ENCODE measurements at regions not wholly inside any gene's neighbourhood (a gene's known extent, or its start where the extent isn't known, plus 50 kb on each side); places are given as distances from the start of the nearest gene placed in this dataset.
"Not testable (repeated sequence)": the region's sequence is repeated elsewhere in the genome, so short reads cannot be mapped to it uniquely, and the experiment has no call there.

DNA sequence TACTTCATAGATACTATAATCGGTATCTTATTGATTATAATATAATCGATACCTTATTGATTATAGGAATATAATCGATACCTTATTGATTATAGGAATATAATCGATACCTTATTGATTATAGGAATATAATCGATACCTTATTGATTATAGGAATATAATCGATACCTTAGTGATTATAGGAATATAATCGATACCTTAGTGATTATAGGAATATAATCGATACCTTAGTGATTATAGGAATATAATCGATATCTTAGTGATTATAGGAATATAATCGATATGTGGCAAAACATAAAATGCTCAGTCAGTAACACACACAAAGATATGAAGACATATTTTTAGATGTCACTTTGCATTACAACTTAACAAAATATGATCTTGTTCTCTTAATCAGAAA is 703.8 kb downstream of the TLE1 start:
- not testable (repeated sequence) for DNase-seq

DNA sequence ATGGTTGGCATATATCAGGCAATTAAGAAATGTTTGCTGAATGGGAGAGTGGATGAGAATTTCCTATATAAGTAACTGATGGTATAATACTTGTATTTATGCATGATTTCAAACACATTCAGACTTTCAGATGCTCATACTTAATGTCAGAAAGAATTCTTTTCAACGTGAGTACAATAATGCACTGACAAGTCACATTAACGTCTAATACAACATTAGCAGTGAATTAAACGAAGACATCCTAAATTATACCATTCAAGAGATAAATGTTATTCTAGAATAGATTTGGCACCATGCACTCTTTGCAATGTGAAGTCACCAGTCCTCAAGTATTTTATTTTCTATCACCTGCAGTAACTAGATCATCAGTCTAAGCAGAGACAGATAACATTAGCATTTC is 712.9 kb downstream of the TLE1 start:
- no peak for DNase-seq

GRCh38 chr9:80970377-80970776 is 719.0 kb downstream of the TLE1 start:
- not testable (repeated sequence) for DNase-seq

DNA sequence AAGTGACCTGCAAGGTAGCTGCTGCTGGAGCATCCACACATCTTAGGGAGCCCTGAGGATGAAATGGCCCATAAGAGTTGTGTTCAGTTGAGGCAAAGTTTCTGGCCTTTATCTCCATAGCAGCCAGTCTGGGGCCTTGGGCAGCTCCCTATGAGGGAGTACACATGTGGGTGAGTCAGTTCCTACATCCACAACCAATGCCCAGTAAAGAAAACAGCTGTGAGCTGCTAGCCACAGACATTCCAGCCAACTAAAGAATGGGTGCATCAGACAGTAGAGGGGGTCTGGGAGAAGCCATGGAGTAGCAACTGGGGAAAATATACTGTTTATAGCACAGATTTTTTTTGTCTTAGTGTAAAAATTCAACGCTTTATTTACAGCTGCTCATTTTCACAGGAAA is 720.7 kb downstream of the TLE1 start:
- no peak for DNase-seq

DNA sequence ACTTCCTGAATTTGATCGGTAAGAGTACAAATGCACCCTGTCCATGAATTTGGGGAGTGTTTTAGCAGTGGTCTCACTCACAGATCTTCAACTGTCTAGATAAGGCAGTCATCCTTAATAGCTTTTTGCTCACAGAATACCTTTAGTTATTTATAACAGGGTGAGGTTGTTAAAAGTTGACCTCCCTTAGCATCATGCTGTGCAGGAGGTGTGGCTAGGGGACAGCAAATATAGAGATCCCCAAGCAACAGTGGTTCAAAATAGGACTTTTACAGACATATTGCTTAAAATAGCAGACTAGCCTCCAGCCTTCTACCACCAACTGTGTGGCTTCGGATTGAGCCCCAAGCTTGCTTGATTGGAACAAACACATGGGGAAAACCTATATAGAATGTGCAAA is 724.4 kb downstream of the TLE1 start:
- DNase-seq, result no peak

DNA sequence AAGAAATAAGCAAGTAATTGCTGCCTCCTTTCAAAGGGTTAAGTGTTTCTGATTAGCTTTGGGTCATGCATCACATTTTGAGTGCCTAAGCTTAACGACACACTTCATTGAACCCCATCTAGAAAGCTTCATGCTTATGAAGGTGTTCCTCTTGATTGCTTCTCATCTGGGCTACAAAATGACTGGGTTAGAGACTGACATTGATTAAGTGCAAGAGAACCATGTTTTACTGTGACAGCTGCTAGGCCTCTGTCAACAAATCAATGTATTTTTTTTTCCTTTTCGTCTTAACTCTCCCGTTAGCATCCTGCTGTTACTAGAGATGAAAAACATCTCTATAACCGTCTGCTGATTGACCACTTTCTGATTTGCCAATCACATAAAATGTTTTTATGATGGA is 725.0 kb downstream of the TLE1 start:
- DNase-seq, result no peak

GRCh38 chr9:80957801-80958200 is 731.5 kb downstream of the TLE1 start:
- DNase-seq, result no peak

- DNase-seq, result no peak
Measured at GRCh38 chr9:80954521-80954920, 734.8 kb downstream of the TLE1 start.

DNA sequence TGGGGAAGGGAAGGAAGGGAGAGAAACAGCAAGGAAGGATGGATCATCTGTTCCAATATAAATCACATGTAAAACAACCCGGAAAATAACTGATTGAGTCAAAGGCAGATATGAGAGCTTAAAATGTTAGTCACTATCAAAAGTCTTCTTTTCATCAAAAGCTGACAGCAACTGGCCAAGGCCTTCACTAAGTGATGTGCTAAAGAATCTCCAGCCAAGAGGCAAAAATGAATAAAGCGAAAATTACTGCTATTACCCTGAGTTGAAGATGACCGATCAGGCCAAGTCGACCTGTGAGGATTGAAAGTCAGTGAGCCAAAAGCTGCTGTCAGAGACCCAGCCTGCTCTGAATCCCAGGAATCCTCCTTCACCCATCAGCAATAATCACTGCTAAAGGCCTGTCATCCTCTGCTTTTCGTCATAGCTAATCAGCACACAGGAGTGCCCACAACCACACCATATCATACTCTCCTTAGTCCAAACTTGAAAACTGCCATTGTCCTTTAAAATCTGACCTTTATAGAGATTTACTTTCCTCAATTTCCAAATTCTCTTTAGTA is 736.9 kb downstream of the TLE1 start:
- DNase-seq, result no peak

GRCh38 chr9:80951675-80952074 is 737.7 kb downstream of the TLE1 start:
- no peak for DNase-seq

GRCh38 chr9:80948876-80949275 is 740.5 kb downstream of the TLE1 start:
- DNase-seq, result no peak

DNA sequence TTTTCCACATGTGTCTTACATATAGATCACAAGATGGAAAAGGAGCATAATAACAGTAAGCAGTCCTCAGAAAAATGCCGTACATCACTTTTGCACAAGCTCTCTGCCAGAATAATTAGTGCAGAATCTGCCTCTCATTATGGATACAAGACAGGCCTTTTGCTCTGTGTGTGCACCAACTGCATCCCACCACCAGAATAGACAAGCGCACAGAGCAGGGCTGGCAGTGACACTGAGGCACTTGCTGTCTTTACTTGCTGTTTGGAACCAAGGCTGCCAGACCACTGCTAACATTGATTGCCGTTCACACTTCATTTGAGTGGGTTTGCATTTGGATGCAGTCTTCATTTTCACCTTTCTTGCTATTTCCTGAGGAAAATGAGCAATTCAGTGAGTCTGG is 741.3 kb downstream of the TLE1 start:
- DNase-seq, result no peak

DNA sequence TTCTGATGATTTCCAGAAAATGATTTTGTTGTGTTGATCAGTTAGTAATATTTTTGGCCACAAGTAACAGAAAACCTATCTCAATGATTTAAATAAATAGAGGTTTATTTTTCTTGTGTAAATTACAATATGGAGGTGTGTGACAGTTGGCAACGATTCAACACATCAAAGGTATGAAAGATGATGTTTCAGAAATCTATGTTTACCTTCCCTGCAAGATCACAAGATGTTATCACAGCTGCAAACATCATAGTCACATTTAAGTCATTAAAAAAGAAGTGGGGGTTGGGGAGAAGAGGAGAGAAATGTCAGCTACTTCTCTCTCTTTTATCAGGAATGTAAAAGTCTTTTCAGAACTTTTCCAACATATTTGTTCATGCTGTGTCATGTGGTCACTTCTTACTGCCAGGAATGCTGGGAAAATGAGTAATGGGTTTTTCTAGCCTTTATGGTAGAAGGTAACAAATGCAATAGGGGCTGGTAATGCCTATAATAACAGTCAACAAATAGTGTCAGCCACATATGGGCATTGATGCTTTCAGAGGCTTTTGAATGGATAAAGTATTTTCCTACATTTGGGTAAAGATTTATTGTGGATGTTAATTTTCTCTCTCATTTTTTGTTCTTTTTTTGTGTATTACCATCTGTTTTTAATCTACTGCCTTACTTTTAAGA is 742.7 kb downstream of the TLE1 start:
- DNase-seq, result no peak

GRCh38 chr9:80945436-80945835 is 743.9 kb downstream of the TLE1 start:
- DNase-seq, result no peak

DNA sequence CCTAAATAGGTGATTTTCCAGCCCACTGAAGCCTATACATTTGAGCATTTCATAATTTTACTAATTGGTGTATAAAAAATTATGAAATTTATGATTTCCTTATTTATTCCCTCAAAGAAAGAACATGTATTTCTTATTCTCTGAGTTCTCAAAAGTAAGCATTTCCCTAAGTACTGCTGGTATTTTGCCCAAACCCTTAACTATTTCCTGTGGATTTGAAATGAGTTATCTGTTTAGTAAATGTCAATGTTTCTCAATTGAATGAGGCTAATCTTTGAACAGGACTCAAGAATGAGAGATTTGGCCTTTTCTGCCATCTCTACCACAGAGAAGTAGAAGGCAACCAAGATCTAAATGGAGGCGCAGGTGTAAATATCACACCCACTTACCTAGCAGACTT is 751.7 kb downstream of the TLE1 start:
- no peak for DNase-seq

DNA sequence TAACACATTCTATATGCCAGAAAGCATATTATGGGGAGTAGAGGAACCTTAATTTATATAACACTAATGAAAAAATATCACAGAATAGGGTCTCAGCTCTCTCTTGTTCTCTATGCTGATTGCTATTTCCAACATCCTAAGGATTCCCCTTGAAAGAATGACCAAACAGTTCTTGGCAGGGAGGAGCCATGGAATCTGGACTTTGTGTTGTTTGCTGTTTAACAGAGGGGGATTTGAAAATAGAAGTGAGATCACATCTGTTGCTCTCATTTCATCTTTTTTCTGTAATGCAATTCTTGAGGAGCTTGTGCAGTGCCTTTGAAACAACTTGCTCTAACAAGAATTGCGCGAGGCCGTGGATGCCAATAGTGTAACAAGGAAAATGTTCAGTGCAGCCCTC is 755.3 kb downstream of the TLE1 start:
- DNase-seq, result no peak

DNA sequence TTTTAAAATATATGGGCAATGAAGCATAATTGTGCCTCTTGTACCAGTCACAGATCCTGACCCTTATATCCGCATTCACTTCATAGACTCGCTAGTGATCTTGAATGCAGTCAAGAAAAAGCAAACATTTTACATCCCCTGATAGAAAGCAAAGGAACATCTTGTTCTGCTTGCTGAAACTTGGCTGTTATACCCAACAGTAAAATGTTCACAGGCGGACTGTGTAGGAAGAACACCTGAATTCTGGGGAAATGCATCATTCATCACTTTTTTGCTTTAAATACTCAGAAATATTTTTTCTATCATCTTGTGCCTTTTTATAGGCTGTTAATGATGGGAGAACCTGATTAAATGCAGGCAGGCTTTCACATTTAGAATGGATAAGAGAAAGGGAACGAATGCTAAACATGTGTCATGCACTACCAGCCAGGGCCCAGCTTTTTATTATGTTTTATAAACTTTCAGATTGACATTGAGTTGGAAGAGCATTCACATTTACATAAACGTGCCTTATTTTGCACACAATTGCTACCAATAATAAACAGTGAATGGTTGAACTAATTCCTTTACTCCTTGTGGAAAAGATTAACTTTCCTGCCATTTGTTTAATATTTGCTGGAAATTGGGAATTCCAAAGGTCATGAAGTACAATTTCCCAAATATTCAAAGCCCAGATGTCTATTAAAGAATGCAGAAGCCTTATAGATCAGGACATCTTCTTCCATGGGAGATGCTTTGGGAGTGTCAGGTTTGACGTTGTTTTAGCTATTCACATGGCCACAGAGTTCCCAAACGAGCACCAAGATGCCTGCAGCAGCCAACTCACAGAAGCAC is 756.2 kb downstream of the TLE1 start:
- no peak for DNase-seq

GRCh38 chr9:80932181-80932580 is 757.2 kb downstream of the TLE1 start:
- DNase-seq, result no peak

DNA sequence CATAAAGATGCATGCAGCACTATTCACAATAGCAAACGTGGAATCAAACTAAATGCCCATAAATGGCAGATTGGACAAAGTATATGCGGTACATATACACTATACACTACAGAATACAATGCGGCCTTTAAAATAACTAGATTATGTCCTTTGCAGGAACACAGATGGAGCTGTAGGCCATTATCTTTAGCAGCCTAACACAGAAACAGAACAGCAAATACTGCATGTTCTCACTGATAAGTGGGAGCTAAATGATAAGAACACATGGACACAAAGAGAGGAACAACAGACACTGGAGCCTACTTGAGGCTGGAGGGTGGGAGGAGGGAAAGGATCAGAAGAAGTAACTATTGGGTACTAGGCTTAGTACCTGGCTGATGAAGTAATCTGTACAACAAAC is 758.2 kb downstream of the TLE1 start:
- DNase-seq, result no peak

DNA sequence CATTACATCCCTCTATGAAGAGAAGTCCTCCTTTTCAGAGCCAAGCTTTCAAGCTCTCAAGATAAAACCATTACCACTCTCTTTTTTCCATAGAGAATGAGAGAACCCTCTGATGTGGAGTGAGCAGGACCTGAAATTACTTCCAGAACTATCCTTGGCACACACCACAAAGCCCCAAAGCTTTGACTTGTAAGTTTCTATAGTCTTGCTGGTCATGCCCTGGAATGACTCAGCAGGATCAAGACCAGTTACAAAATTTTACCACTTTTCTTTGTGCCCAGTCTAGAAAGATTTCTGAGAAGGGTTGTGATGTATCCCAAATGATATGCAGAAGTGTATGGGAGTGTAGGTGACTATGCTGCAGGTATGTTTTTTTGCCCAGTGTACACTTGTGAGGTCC is 760.6 kb downstream of the TLE1 start:
- DNase-seq, result no peak

GRCh38 chr9:80926611-80927010 is 762.7 kb downstream of the TLE1 start:
- DNase-seq, result no peak

- no peak for DNase-seq
Measured at GRCh38 chr9:80922544-80922943, 766.8 kb downstream of the TLE1 start.

- no peak for DNase-seq
Measured at GRCh38 chr9:80906728-80907127, 782.6 kb downstream of the TLE1 start.

- no peak for DNase-seq
Measured at GRCh38 chr9:80899208-80899607, 790.1 kb downstream of the TLE1 start.
